GM08714 (cell line): ENCODE measurements at regions not wholly inside any gene's neighbourhood (a gene's known extent, or its start where the extent isn't known, plus 50 kb on each side); places are given as distances from the start of the nearest gene placed in this dataset.

Experiments used
- H3K4me3 ChIP-seq: fragments of 200-500 bp; sonication (Bioruptor generic); 2 replicates; pipeline ENCODE4 v1.5.1; 2014; ENCODE audit warnings: mild to moderate bottlenecking, low read length, inconsistent platforms
- ZNF274 ChIP-seq: IDR thresholded peaks from 2 replicates; pipeline ENCODE4 v1.6.1; 2012; ENCODE audit warnings: mild to moderate bottlenecking, low read depth, low read length

DNA sequence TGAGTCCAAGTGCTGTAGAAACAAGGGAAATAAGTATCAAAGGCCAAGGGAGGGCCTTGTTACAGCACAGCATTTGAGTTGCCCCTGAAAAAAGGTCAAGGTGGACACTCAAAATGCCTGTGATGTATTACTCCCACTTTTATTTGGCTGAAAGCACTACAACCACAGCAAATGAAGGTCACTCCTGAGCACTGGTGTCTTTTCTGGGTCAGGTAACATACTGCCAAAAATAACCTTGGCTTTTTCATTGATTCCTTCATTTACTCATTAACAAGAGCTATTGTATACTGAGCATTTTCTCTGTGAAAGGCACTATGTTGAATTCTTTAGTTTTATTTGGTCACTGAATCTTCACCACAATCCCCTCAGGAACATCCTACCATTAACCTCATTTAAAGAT, 590.3 kb downstream of the BCL11A start:
- TF ChIP-seq ZNF274: no peak
- H3K4me3 ChIP-seq: no peak overlapping the region

DNA sequence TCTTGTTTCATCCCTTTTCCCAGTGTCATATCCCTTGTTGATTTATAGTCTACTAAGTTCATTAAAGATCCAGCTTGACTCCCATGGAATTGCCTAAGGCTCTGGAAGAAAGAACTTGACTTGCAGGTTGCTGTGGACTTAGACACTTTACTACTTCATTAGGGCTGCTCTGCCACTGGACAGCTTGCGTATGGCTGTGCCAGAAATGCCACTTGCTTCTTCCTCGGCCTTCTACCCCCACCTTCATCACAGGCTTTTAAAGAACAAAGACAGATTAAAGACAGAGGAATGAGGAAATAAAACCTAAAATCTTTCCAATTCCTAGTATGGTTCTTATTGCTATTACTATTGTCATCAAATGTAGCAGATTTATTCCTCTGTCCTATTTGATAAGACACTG, 591.7 kb downstream of the BCL11A start:
- no peak for TF ChIP-seq ZNF274
- H3K4me3 ChIP-seq: no peak overlapping the region

DNA sequence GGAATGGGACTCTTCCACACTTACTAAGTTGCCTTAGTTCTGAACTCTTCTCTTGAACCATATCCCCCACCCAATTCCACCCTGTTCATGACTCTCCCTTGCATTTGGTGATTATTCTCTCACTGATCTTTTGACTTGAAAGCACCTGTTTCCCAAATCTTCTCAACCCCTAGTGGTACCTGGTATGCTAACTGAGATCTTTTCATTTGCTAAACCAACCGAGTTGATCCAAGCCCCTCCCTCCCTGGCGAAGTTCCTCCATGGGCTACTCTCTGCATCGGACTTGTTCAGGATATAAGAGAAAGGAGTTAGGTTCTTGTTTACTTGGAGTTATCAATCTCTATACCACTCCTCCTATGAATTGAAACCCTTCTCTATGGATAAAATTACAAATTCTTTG, 593.5 kb downstream of the BCL11A start:
- no peak overlapping the region for H3K4me3 ChIP-seq
- TF ChIP-seq ZNF274: no peak

DNA sequence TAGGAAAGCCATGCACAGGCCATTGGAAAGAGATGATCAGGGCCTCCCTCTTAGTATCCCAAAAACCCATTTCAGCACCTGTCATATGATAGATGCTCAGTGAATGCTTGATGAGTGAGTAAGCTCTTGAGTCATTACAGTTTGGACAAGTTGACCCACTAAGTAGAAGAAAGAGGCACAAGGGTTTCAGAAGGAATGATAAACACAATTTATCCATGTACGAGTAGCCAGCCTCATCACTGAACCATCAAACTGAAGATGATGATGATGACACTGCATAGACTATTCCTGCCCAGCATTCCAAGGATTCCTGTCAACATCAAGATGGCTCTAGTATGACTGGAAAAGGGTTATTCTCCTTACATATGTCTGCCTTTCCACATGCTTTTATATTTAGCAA, 596.0 kb downstream of the BCL11A start:
- TF ChIP-seq ZNF274: no peak
- no peak overlapping the region for H3K4me3 ChIP-seq

DNA sequence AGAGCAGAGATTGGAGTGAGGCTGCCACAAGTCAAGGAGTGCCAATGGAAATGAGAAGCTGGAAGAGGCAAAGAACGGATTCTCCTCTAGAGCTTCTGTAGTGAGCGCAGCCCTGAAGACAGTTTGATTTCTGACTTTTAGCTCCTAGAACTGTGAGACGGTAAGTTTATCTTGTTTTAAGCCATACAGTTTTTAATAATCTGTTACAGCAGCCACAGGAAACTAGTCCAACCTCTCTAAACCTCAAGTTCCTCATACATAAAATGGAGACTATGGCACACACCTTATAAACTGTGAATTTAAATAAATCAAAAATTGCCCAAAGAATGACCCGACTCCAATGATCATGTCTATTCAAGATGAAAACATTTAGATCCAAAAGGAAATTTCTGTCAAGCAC, 596.5 kb downstream of the BCL11A start:
- no peak for TF ChIP-seq ZNF274
- H3K4me3 ChIP-seq: no peak overlapping the region

DNA sequence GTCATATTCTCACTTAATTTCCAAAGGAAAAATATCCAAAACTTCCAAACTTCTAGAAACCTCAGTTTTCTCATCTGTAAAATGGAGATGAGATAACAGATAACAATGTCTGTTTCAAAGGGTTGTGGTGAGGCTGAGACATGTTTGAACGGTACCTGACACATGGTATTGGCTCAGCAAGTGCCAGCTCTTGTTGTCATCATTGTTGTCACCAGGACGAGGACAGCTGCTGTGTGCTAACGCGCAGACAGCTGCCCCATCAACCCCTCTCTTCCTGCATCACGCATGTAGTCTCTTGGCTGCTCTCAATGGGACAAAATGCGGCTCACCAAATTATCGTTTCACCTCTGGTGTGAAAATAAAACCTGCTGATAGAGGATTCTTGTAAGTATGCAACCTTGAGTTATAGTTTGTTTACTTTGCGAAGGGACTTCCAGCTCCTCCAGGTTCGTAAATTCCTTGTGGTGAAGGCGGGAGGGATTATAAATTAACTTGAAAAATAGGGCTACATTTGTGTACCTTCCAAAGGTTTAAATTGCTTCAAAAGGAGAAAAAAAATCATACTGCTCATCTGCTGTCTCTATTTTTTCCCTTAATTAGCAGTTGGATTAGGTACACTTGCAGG, 605.4 kb downstream of the BCL11A start:
- H3K4me3 ChIP-seq: no peak overlapping the region
- TF ChIP-seq ZNF274: no peak

DNA sequence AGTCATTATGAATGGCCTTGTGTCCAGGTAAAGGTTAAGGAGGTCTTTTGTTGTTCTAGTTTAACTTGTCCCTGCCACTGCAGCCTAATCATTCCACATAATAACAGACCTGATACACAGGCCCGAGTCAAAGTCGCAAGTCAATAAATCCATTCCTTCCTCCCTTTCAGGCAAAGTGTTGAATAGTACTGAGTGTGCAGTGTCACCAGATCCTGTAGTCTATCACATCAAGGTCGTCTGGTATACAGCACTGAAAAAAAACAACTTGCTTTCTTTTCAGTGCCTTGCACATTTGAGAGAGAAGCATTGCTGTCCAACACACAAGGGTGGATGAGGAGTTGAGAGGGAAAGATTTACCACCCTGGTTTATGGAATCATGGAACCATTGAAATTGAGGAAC, 606.2 kb downstream of the BCL11A start:
- TF ChIP-seq ZNF274: no peak
- no peak overlapping the region for H3K4me3 ChIP-seq

DNA sequence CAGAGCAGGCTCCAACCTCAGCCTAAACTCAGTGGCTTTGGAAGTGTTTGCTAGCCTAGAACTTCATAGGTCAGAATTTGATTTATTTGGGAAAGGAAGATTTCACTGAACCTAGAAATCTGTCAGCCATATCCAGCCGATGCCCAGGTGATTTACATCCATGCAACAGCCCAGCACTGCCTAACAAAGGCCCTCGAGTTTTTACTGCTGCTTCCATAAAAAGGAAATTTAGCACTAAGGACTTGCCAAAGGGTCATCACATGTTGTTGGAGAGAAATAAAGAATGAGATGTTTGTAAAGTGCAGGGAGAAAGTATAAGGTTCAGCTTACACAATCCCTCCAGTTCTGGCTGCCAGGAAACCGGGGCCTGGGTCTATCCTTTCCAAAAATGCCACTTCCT, 614.2 kb downstream of the BCL11A start:
- no peak for TF ChIP-seq ZNF274
- no peak overlapping the region for H3K4me3 ChIP-seq

DNA sequence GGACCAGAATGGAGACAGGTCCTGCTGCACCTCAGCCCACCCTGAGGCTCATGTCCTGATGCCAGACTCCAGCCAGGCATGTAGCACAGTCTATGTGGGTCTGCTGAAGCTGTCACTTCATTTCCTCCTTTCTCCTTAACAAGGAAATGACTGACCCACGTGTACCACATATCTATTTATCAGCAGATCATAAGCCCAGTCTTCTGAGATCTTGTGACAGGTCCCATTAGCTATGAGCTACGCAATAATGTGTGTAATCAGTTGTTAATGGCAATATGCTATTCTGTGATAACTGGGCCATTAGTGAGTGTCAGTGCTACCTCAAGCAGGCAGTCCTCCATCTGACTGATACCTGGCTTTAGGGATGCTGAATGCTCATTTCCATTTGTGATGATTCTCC, 615.3 kb downstream of the BCL11A start:
- no peak overlapping the region for H3K4me3 ChIP-seq
- no peak for TF ChIP-seq ZNF274

DNA sequence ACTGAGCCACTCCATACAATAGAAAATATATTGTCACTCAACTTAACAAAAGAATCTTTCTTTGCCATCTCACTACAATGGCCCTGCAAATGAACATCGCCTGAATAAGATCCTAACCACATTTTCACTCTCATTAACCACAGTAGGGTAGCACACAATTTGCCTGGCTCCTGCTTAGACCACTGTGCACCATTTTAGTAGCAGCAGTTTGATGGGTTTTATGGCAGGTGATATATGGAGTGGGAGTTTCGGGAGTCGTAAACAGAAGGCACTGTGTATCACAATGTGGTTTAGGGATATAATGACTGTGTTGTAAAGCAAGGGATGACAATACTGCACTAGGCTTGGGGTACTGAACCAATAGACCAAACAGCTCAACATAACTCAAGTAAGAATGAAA, 617.4 kb downstream of the BCL11A start:
- TF ChIP-seq ZNF274: no peak
- H3K4me3 ChIP-seq: no peak overlapping the region

DNA sequence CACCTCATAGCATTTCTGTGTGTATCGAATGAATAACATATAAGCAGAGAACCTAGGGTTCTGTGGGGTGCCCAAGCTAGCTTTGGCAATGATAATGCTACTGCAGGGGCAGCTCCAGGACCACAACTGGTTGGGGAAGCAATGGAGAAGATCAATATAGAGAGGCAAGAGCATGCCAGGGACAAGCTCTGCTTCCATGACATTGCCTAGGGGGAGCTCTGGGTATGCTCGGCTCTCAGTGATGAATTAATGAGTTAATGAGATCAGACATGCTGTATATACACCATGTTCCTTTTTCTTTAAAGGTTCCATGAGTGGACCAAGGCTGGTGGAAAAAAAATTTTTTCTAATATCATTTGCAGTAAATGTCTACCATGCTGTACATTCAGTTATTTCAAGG, 618.4 kb downstream of the BCL11A start:
- no peak for TF ChIP-seq ZNF274
- H3K4me3 ChIP-seq: no peak overlapping the region

DNA sequence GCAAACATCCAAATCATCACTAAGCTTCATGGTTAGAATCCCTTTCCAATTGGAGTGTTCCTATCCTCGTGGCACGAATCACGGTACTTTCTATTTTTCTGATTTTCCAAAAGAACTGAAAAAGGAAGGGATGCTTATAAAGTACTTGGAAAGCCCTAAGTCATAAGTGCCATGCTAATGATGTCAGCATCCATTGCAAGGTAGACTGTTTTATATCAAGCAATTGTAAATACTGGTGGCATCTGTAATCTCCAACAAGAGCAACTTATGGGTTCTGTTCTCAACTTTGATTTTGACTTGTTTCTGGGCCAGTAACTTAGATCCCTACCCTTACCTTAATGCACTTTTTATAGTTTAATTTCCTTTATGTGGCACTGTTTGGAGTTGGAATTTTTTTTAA, 619.5 kb downstream of the BCL11A start:
- no peak overlapping the region for H3K4me3 ChIP-seq
- TF ChIP-seq ZNF274: no peak

DNA sequence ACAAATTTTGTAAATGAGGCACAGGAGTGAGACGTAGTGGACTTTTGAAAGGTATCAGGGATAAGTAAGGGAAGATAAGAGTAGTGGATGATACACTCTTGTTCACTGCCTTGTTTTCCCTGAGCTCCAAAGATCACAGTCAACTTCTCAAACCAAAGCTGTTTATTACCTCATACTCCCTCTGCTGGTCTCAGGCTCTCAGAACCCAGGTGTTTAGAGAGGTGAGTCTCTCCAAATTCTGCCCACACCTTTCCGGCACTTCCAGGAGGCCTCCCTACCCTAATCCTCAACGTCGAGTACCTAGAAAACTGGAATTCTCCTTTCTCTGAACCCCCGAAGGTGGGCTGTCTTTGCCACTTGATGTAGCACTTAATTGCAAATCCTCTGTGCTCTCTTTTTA, 621.1 kb downstream of the BCL11A start:
- H3K4me3 ChIP-seq: no peak overlapping the region
- TF ChIP-seq ZNF274: no peak

DNA sequence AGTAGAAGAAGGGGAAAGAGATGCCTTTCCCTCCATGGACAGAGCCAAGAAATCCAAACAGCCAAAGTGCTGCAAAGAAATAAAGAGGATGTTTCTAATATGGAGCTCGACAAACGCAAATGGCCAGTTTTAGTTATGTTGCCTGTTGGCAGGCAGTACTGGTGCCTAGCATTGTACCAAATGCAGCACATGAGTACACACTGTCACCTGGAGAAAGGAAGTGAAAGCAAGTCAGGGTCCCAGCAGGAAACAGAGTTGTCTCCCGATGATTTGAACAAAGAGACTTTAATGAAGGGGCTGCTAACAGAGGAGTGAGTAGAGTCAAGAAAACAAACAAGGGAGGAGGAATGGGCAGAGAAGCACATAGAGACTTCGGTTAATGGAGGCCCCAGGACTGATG, 623.0 kb downstream of the BCL11A start:
- no peak for TF ChIP-seq ZNF274
- no peak overlapping the region for H3K4me3 ChIP-seq

DNA sequence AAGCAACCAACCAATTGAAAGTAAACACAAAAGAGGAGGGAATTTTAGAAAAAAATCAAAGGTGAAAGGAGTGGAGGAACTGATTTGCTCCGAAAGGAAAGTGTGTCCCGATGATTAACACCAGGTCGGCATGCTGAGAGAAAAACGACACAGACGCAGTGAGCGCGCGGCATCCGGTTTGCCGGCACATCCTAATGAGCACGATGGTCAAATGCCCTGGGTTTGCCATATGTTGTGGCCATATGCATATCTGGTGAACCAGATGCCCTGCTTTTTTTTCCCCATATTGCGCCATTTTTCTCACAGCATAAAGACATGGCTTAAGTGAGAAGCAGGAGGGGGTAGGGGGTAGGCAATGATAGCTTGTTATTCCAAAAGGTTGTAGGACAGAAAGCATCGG, 626.7 kb downstream of the BCL11A start:
- no peak for TF ChIP-seq ZNF274
- no peak overlapping the region for H3K4me3 ChIP-seq

DNA sequence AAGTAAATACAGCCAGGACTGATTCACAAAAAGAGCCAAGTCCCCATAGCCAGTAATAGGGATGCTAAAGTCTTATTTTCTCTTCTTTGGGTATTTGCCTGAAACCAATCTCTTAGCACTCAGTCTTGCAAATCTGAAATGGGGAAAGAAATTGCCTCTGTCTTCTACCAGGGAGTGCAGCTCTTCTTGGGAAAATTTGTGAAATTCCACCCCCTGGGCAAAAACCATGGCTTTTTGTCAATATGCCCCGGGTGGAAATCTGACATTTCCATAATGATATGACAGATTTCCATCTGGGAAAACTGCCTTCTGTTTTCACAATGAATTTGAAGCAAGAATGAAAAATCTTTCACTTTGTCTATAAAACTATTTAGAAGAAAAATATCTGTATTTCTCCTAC, 628.1 kb downstream of the BCL11A start:
- no peak for TF ChIP-seq ZNF274

More for the DNA sequence above, 628.1 kb downstream of the BCL11A start:
- no peak overlapping the region for H3K4me3 ChIP-seq
